ENCODE measurements at regions not wholly inside any gene's neighbourhood (a gene's known extent, or its start where the extent isn't known, plus 50 kb on each side); places are given as distances from the start of the nearest gene placed in this dataset.

DNA sequence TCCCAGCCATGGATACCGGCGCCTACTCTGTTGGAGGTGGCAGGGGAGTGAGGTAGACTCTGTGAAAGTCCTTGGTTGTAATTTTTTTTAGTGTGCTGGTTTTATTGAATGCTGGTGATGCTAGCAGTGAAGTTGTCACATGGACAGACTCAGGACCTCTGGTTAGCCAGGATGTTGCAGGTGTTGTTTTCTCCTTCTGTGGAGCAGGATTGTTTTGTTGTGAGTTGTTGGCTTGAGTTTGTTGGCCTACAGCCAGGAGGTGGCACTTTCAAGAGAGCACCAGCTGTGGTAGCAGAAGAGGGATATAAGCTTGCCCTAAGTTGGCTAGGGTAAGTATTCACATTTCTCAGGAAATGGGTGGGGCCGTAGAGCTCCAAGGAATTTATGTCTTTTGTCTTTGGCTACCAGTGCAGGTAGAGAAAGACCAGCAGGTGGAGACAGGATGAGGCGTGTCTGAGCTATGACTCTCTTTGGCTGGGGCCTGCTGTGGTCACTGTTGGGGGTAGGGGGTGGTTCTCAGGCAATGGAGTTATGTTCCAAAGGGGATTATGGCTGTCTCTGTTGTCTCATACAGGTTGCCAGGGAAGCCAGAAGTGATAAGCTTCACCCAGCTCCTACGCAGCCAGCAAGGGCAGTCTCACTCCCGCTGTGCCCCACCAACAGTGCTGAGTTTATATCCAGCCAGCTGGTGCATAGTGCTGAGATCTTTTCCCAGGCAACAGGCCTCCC is 248.7 kb downstream of the TAF11L14 start:
- in situ Hi-C loops (cut with HindIII; ENCODE audit: low pct_unique_long_range_greater_than_20kb, low sequenced_read_pairs) (no loop called here), intact Hi-C loops (cut with micrococcal nuclease; ENCODE audit: unreplicated experiment) (no loop called here)
- no peaks in the 10 kb centered on the region for H3K9me3 ChIP-seq (ENCODE audit: control insufficient read depth, insufficient read depth, low read depth, low read length)
- no peaks in the 10 kb centered on the region for H3K4me1 ChIP-seq (ENCODE audit: control insufficient read depth, insufficient read depth, low read length)
- ChIA-PET CTCF (no interaction called here), POLR2A (no interaction called here)
- no peaks in the 10 kb centered on the region for H3K36me3 ChIP-seq (ENCODE audit: control insufficient read depth, insufficient read depth, low read length)
- TF ChIP-seq CTCF (IDR thresholded peaks at IDR 0.05) (no peak), POLR2AphosphoS5 (IDR thresholded peaks at IDR 0.05; ENCODE audit: low read depth, low read length) (no peak), SIN3A (IDR thresholded peaks at IDR 0.05; ENCODE audit: borderline replicate concordance, insufficient read depth, low read depth, low read length) (no peak), TCF7L2 (IDR thresholded peaks at IDR 0.05; ENCODE audit: low read depth, low read length) (no peak)
- TF ChIP-seq, protein P1, sequence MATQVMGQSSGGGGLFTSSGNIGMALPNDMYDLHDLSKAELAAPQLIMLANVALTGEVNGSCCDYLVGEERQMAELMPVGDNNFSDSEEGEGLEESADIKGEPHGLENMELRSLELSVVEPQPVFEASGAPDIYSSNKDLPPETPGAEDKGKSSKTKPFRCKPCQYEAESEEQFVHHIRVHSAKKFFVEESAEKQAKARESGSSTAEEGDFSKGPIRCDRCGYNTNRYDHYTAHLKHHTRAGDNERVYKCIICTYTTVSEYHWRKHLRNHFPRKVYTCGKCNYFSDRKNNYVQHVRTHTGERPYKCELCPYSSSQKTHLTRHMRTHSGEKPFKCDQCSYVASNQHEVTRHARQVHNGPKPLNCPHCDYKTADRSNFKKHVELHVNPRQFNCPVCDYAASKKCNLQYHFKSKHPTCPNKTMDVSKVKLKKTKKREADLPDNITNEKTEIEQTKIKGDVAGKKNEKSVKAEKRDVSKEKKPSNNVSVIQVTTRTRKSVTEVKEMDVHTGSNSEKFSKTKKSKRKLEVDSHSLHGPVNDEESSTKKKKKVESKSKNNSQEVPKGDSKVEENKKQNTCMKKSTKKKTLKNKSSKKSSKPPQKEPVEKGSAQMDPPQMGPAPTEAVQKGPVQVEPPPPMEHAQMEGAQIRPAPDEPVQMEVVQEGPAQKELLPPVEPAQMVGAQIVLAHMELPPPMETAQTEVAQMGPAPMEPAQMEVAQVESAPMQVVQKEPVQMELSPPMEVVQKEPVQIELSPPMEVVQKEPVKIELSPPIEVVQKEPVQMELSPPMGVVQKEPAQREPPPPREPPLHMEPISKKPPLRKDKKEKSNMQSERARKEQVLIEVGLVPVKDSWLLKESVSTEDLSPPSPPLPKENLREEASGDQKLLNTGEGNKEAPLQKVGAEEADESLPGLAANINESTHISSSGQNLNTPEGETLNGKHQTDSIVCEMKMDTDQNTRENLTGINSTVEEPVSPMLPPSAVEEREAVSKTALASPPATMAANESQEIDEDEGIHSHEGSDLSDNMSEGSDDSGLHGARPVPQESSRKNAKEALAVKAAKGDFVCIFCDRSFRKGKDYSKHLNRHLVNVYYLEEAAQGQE (IDR thresholded peaks at IDR 0.05; ENCODE audit: insufficient read depth in 1 of 2, low read depth in 2 of 2, low read length in 1 of 2) = no peak
- H3K27ac ChIP-seq (ENCODE audit: low read length) = no peak overlapping the region
- H3K4me3 ChIP-seq (ENCODE audit: low read depth in 2 of 2, low read length in 2 of 2) = no peak overlapping the region
- H3K27me3 ChIP-seq (ENCODE audit: control insufficient read depth, insufficient read depth, low read length) = no peaks in the 10 kb centered on the region
- no peak for ATAC-seq
- no peak for DNase-seq (ENCODE audit: low read depth, low spot score)
- no TSS peak for BruUV-seq (replicated peaks)

GRCh38 chr5:17888155-17888554 is 253.9 kb downstream of the TAF11L14 start:
- Histone ChIP-seq H3K27ac (ENCODE audit: low read length) (no peak overlapping the region), H3K4me1 (ENCODE audit: control insufficient read depth, insufficient read depth, low read length) (no peaks in the 10 kb centered on the region), H3K4me3 (ENCODE audit: low read depth in 2 of 2, low read length in 2 of 2) (no peak overlapping the region), H3K27me3 (ENCODE audit: control insufficient read depth, insufficient read depth, low read length) (no peaks in the 10 kb centered on the region), H3K9me3 (ENCODE audit: control insufficient read depth, insufficient read depth, low read depth, low read length) (no peaks in the 10 kb centered on the region), H3K36me3 (ENCODE audit: control insufficient read depth, insufficient read depth, low read length) (no peaks in the 10 kb centered on the region)
- DNase-seq (ENCODE audit: low read depth, low spot score) (no peak), ATAC-seq (no peak)
- in situ Hi-C loops (cut with HindIII; ENCODE audit: low pct_unique_long_range_greater_than_20kb, low sequenced_read_pairs) = no loop called here
- intact Hi-C loops (cut with micrococcal nuclease; ENCODE audit: unreplicated experiment) = no loop called here
- CTCF ChIA-PET = no interaction called here
- BruUV-seq (replicated peaks) = no TSS peak
- POLR2A ChIA-PET = no interaction called here
- TF ChIP-seq TCF7L2 (IDR thresholded peaks at IDR 0.05; ENCODE audit: low read depth, low read length) (no peak), POLR2AphosphoS5 (IDR thresholded peaks at IDR 0.05; ENCODE audit: low read depth, low read length) (no peak), SIN3A (IDR thresholded peaks at IDR 0.05; ENCODE audit: borderline replicate concordance, insufficient read depth, low read depth, low read length) (no peak), CTCF (IDR thresholded peaks at IDR 0.05) (no peak)
- TF ChIP-seq, protein P1 (IDR thresholded peaks at IDR 0.05; ENCODE audit: insufficient read depth in 1 of 2, low read depth in 2 of 2, low read length in 1 of 2) = no peak
